HG03135 (cell line): ENCODE measurements at regions not wholly inside any gene's neighbourhood (a gene's known extent, or its start where the extent isn't known, plus 50 kb on each side); places are given as distances from the start of the nearest gene placed in this dataset.

ENCODE experiments used
- ATAC-seq: cut with Tn5 transposase; IDR thresholded peaks from one replicate; pipeline ENCODE4 v1.9.1; 2021; ENCODE audit warnings: mild to moderate bottlenecking, moderate library complexity; ENCODE audit not compliant: unreplicated experiment

DNA sequence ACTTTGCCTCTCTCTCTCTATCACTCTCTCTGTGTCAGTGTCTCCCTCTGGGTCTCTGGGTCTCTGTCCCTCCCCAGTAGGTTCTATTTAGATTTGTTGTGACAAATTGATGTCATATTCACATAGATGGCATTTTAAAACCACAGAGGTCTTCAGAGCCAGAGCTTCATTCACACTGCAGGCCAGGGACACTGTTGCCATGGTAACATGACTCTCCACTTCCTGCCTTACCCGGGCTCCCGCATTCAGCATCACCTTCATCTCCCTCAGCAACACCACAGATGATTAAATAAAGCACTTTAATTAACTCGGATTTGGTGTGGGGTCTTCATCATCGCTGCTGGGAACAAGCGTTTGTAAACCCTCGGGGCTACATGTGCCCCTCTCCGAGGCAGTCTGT is 132.6 kb downstream of the ETS2 start:
- ATAC-seq = no peak

DNA sequence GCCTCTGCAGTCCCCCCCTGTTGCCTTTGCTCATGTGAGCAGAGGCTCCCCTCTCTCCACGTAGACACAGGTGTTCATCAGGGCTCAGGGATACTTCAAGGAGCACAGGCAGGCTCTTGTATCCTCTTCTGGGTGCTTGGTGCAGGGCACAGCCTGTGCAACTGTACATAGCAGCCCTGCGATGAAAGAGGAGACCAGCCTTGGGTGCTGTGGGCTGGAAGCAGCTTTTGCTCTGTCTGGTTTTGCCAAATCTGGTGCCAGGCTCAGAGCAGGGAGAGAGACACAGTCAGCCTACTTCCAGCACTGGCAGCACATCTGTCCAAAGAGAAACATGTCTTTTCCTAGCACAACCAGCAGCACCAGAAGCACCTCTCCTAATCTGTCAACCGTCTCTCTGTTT is 132.1 kb downstream of the ETS2 start:
- ATAC-seq = no peak

DNA sequence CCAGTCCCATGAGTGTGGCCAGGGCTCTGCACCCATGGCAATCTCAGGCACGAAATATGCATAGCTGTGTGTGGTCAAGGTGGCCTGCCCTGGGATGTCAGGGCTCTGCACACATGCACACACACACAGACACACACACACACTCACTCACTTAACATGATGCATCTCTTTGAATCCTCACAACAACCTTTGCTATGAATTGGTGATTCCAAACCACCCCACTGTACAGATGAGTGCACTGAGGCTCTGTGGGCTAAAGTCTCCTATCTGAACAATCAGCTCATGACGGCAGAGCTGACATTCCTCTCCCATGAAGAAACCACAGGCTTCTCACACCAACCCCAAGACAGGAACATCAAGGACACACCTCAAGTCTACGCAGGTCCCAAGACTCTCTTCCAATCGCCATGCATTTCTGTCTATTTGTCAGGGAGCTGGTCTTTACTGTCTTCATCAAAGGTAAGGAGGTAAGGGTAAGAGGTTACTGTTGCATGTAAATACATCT is 131.6 kb downstream of the ETS2 start:
- ATAC-seq = no peak

DNA sequence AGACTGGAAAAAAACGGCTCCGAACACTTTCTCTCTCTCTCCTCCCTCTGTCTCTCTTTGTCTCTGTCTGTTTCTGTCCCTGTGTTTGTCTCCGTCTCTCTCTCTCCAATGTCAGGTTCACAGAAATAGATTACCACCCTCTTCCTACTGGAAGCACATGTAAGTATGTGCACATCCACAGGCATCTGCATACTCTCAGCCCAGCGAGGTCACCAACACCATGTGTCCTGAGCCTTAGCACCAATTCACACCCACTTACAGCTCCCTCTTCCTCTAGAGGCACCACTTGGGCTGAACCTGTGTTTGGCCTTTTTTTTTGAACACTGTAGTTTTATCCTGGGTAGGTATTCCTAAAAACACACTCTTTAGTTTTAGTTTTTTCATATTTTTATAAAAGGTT is 130.5 kb downstream of the ETS2 start:
- ATAC-seq = no peak

DNA sequence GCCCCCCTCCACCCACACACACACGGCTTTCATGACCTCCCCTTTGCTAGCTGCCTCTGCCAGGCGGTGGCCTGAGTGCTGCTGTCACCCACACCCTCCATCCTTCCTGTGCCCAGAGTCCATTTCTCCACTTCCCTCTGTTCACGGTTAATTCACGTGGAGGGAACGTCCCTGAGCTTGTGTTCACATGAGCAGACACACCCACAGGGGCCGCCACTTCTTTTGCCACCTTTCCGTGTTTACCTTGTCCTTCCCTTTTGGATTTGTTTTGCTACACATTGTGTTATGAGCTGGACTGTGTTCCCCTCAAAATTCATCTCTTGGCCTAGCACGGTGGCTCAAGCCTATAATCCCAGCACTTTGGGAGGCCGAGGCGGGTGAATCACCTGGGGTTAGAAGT is 128.0 kb downstream of the ETS2 start:
- ATAC-seq = no peak

DNA sequence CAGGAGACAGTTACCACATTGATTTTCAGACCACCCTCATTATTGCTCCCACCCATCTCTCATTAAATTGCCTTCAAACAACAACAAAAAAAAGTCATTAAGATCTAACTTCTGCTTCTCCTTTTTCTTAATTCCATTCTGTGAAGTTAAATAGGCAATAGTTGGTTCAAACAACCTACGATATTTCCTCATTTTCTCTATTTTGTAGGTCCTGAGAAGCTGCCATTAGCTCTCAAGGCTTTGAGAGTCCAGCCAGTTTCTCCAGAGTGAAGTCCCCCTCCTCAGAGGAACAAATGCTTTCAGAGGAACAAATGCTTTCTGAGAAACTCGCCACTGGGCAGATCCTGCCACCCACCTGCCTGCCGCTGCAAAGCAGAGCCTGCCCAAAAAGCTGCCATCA is 125.6 kb downstream of the ETS2 start:
- ATAC-seq = no peak

DNA sequence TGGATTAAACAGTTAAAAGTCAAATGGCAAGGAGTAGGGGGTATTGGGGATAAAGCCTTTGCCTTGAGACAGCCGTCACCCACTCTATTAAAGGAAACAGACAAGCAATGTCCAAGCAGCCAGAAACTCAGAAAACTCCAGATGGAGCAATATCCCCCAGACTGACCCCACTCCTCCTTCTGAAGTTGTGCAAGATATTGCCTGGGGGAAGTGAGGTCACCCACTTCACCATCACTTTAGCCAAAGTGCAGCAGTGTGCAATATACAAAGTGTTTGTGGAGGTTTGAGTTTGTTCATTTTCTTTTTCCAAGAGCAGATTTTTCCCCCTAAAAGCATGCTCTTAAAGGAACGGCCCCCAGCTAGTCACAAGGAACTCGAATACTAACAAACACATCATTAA is 125.1 kb downstream of the ETS2 start:
- ATAC-seq = no peak

DNA sequence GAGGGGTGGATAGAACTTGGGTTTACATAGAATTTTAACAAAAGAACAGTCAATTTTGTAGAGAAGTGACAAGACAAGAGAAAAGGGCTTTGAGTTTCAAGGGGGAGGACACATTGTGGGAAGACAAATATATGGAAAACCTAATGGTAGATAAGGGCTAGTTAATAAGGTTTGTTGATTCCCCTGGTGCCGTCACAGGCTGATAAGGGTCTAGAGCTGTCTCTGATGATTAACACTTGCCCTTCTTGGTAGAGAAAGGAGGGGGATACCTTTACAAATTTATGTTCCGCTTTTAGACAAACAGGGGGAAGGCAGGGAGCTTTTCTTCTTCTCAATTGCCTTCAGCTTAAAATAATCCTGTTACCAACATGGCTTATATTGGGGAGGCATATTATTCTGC is 124.3 kb downstream of the ETS2 start:
- no peak for ATAC-seq

DNA sequence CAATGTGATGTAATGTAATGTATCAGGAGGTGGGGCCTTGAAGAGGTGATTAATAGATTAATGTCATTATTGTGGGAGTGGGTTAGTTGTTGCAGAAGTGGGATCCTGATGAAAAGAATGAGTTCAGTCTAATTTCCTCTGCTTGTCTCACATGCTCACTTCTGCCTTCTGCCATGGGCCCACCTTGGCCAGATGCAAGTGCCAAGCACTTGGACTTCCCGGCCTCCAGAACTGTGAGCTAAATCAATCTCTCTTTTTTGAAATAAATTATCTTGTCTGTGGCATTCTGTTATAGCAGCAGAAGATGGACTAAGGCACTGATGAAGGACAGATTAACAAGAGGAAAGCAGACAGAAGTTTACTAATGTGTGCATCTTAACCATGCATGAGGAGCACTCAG is 123.9 kb downstream of the ETS2 start:
- ATAC-seq = no peak

DNA sequence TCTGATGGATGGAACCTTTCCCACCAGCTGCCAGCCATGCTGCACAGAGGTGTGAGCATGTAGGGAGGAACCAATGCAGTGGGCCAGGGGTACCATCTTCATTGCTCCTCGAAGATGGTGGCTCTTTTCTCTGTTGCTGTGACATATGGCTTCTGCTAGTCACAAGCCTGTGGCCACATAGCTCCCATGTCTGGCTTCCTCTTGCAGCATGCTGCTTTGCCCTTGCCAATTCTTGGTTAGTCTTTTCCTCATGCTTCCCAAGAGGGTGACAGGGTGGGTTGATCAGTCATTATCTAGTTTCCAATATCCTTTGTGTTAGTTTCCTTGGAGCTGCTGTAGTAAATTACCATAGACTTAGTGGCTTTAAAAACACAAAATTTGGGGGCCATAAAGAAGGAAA is 123.4 kb downstream of the ETS2 start:
- no peak for ATAC-seq

DNA sequence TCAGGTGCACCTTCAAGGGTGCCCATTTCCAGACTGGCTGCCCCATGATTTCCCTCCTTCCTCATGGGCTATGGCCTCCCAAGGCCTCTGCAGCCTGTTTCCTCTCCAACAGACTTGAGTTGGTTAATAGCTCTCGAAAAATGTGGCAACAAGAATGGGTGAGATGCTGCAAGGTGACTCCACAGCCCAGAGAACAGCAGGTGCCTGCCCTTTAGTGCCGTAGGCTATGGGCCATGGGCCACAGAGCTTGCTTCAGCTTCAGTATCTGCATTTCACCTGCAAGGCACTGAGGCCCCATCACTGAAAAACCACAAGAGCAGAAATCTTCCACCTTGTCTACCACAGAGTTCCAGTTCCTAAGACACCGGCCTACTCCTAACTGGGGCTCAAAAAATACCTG is 122.0 kb downstream of the ETS2 start:
- no peak for ATAC-seq

DNA sequence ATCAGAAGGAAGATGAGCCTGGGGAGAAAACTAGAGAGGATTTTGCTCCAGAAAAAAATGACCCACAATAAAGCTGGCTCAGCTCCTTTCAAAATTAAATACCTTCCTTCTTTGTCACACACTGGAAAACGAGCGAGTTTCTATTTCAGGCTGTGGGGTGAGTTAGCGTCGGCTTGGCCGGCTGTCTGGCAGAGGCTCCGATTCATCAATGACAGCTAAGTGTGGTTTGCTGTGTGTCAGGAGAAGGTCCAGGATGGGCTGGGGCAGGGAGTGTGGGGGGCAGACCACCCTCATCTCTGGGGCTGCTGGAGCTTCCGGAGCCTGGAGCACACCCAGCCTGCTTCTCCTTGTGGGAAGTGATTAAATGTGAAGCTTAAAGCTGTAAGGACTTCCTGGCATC is 120.2 kb downstream of the ETS2 start:
- no peak for ATAC-seq

DNA sequence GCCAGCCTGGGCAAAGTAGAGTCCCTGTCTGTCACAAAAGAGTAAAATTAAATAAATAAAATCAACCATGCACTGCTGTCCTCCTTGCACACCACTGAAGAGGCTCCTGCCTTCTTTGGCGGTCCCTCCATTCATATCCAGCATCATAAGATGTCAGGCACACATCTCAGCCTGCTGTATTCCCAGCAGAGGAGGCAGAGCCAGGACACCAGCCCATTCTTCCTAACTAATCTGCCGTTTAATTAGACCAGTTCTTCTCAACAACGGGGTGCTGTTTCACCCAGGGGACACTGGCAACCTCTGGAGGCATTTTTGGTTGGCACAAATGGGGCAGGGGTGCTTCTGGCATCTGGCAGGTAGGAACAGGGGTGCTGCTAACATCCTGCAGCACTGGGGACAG is 119.7 kb downstream of the ETS2 start:
- no peak for ATAC-seq

DNA sequence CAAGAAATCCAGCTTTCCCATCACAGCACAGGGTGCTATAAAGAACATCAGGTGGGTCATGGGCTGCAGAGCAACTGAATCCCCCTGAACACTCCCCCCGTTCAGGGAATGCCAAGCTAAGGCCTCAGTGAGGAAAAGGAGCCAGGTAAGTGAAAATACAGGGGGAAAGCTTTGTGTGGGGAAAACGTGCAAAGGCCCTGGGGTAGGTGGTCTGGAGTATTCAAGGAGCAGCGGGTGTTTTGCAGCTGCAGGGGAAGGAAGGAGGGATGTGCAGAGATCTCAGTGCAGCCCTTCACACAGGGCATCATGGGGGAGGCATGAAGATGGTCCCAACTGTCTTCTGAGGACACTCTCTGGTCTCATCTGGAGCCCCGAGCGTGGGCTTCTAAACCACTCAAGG is 119.2 kb downstream of the ETS2 start:
- no peak for ATAC-seq

DNA sequence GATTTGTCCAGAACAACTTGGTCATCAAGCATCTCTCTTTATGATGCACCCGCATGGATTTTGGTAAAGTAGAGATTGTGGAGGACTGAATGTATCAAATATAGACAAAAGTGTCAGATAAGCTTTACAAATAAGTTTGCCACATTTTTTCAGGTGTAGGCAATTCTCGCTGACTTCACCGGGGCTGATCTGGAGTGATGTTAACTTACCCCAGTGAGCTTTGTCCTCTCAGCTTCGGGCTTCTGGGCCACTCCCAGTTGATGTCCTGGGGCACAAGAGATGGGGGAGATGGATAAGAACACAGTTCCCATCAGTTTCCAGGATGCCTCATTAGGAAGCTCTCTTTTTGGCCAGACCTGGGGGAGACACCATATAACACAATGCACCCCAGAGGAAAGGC is 117.7 kb downstream of the ETS2 start:
- ATAC-seq = no peak

DNA sequence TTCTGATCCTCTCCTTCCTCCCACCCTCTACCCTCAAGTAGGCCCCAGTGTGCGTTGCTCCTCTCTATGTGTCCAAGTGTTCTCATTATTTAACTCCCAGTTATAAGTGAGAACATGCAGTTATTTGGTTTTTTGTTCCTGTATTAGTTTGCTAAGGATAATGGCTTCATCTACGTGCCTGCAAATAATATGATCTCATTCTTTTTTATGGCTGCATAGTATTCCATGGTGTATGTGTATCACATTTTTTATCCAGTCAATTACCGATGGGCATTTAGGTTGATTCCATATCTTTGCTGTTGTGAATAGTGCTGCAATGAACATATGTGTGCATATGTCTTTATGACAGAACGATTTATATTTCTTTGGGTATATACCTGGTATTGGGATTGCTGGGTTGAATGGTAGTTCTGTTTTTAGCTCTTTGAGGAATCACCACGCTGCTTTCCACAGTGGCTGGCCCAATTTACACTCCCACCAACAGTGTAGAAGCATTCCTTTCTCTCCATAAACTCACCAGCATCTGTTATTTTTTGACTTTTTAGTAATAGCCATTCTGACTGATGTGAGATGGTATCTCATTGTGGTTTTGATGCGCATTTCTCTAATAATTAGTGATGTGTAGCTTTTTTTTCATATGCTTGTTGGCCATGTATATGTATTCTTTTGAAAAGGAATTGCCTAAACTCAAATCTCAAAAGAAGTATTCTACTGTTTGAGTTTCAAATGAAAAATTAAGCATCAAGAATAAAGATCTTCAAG is 116.9 kb downstream of the ETS2 start:
- no peak for ATAC-seq

DNA sequence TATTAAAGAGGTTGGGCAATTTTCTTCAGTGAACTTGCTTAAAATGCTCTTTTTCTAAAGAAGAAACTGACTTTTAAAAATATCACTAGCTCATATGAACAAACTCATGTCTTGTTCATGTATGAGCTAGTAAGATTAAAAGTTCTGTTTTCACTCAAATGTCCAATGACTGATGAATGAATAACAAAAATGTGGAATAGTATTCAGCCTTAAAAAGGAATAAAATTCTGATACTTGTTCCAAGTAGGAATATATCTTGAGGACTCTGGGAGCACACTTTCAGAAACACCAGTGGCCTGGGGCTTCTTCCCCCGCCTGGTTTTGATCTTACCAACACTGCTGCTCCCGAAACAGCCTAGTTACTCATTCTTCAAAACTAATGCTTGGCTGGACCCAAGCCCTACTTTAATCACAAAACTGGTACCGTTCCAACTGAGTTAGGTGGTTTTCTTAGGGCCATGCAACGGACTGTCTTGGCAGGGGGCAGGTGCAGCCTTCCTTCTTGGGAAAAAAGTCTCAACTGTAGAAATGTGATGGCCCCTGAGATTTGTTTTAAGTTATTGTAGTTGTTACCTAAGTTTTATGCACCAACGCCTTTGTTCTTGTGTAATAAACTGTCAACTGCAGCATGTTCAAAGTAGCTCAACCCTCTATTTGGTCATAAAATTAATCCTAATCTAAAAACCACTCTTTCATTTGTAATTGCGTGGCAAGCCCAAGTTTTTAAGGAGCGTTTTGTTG is 116.0 kb downstream of the ETS2 start:
- ATAC-seq = no peak

DNA sequence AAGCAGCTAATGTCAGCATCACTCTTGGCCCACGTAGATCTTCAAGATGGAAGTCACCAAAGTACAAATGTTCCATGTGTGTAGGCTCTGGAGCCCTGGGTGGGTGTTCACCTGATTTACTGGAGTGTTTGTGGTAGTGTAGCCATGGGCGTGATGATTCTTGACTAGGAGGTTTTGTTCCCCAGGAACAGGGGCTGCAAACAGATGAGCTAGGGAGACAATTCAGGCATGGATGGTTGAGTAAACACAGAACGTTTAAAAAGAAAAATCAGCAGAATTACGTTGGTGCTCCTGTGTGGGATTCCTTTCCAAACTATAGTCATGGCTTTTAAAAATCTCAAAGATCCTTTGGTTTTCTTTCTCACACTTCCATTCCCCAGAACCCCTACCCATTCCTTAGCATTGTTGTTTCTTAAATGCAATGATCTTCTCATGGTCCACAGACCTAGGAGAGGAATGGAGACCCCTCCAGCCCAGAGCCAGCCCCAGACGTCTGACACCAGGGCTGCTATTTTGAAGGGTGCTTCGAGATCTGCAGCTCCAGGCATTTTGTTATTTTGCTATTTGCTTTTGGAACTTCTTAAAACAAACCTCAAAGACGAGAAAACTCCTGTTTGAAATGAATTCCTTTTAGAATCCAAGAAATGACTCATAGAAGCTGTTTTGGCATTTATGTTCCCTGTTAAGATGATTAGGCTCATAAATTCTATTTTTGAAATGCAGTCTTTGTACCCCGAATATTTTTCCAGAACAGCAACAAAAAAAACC is 115.1 kb downstream of the ETS2 start:
- ATAC-seq = no peak

DNA sequence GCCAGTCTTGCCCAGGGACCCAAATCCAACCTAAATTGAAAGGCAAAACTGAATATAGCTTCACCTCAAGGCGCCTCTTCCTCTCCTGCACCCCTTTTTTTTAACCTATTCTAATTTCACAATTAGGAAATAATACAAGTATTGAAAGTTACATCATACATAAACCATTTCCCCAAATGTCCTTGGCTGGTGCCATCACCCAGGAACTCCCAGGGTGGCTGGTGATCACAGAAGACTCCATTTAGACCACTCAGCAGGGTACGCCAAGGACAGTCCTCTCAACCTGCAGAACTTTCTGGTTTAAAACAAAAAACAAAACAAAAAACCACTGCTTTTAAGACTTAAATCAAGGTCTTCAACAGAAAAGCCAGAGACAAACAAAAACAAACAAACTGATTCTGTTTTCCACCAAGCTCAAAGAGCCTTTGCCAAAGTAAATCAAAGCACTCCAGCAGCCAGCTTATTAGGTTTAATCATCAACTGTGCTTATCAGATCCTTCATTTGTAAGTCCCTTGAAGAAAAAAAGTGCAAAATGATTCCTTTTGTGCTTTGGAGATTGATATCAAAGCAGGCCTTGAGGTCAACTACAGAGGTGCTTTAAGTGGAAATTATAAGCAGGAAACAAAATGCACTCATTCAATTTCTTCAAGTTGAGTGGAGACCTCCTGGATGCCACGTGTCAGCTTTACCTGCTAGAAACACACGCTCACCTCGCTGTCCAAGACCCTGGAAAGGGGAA is 113.0 kb downstream of the ETS2 start:
- no peak for ATAC-seq

DNA sequence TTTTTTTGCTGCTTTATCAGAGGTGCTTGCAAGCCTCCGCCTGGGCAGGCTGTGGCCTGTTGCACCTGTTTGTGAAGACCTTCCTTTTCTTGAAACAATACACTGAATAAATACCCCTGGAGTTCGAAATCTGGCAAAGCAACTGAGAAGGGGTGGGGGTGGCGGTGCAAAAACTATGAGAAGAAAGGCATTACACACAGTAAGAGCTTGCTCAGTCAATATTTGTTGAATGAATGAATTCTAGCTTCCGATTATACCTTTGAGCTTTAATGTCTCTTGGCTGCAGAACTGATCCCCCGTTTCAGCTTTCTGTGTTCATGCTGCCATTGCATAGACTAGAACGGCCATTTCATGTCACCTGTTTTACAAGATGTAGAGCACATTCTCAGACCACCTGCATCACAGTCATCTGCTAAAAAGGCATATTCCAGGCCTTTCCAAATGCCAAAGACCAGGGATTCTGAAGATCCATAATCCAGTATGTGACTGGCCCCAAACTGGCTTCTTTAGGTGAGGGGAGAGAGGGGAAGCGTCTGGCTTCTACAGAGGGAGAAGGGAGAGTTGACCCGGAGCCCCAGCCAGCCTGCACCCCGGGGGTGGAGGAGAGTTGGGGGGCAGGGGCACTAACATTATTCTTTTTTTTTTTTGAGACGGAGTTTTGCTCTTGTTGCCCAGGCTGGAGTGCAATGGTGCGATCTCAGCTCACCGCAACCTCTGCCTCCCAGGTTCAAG is 111.5 kb downstream of the ETS2 start:
- ATAC-seq = no peak
